Left lung (tissue), 4 donors: ENCODE measurements at regions not wholly inside any gene's neighbourhood (a gene's known extent, or its start where the extent isn't known, plus 50 kb on each side); places are given as distances from the start of the nearest gene placed in this dataset.

ENCODE experiments used
- ATAC-seq: fragments of 200-7000 bp; cut with Tn5 transposase; one replicate; pipeline ENCODE4 v1.9.1; 2020; ENCODE audit warnings: moderate library complexity
- DNase-seq, 4 donors: peaks; one replicate each; pipeline ENCODE4 v3.0.0-alpha.2; 2013 to 2020
- H3K27ac ChIP-seq, 2 donors: fragments of 200-600 bp; sonication (generic) in 1 of 2; one replicate each; pipeline versions ENCODE4 v1.5.0 to v1.8.0; 2020 to 2021
- H3K27me3 ChIP-seq, 2 donors: fragments of 200-600 bp; sonication (generic) in 1 of 2; one replicate each; pipeline versions ENCODE4 v1.5.0 to v1.8.0; 2020 to 2021
- H3K36me3 ChIP-seq, 2 donors: fragments of 200-600 bp; sonication (generic) in 1 of 2; one replicate each; pipeline versions ENCODE4 v1.5.0 to v1.8.0; 2020 to 2021
- H3K4me1 ChIP-seq, 2 donors: fragments of 200-600 bp; one replicate each; pipeline ENCODE4 v1.8.0; 2021
- H3K4me3 ChIP-seq, 2 donors: fragments of 200-600 bp; sonication (generic) in 1 of 2; one replicate each; pipeline versions ENCODE4 v1.5.0 to v1.8.0; 2020 to 2021; ENCODE audit warnings: mild to moderate bottlenecking in 1 of 2
- H3K9me3 ChIP-seq, 2 donors: fragments of 200-600 bp; sonication (generic) in 1 of 2; one replicate each; pipeline versions ENCODE4 v1.5.0 to v1.8.0; 2020 to 2021
- intact Hi-C, 2 donors: fragments of 100-400 bp; cut with DNase I; formaldehyde crosslinking; loops; one replicate each; pipeline versions ENCODE4 v1.11.2 to v1.14.2; 2022
- TF ChIP-seq, protein P1 (sequence below), 2 donors: fragments of 200-600 bp; sonication (generic) in 1 of 2; IDR thresholded peaks; one replicate each; pipeline versions ENCODE4 v1.5.0 to v1.8.0; 2021; ENCODE audit warnings: antibody characterized with exemption in 2 of 2
- donor health status: DM: no; HTN: yes; CAD: no.
- donor health status: DM: no; HTN: no; CAD: no.

DNA sequence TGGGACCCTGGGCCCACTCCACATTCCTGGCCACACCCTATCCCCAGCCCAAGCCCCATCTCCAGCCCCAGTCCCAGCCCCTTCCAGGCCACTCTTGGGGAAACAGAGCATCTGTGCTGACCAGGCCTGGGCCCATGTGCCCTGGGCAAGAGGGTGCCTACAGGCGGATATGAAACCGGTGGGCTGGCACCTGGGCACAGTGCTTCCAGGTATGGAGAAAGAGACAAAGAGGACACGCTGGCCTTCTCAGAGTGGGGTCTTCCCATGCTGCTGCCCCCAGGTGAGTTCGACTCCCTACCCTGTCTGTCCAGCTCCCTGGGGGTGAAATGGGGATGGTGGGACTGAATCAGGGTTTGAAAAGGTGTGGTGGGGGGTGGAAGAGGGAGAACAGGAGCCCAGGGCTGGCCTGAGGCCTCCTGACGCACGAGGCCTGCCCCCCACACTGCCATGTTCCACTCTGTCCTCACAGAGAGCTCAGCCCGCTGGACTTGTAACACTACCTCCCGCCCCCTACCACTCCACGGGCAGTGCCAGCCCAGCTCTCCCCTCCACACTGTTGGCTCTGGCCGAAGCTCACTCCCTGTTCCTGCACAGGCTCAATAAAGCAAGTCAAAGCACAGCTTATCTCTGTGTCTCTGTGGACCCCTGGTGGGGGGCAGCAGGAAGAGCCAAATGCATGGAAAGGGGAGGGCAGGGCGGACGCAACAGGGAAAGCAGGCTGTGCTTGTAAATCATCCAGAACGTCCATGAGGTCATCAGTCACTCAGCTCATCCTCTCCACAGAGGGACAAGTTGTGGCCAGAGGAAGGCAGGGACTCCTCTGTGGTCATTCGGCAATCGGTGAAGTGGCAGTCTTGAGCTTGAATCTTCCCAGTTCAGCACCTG lies 71.1 kb upstream of the TMEM97 start:
- H3K27ac ChIP-seq: no peak overlapping the region
- peaks cover 0 to 27% of the 10 kb centered on the region in 2 donors for H3K27me3 ChIP-seq
- ATAC-seq: no peak
- H3K4me1 ChIP-seq: peaks cover 0 to 7% of the 10 kb centered on the region in 2 donors
- intact Hi-C loops: no loop called here
- H3K9me3 ChIP-seq: no peaks in the 10 kb centered on the region
- no peak for DNase-seq
- TF ChIP-seq, protein P1, sequence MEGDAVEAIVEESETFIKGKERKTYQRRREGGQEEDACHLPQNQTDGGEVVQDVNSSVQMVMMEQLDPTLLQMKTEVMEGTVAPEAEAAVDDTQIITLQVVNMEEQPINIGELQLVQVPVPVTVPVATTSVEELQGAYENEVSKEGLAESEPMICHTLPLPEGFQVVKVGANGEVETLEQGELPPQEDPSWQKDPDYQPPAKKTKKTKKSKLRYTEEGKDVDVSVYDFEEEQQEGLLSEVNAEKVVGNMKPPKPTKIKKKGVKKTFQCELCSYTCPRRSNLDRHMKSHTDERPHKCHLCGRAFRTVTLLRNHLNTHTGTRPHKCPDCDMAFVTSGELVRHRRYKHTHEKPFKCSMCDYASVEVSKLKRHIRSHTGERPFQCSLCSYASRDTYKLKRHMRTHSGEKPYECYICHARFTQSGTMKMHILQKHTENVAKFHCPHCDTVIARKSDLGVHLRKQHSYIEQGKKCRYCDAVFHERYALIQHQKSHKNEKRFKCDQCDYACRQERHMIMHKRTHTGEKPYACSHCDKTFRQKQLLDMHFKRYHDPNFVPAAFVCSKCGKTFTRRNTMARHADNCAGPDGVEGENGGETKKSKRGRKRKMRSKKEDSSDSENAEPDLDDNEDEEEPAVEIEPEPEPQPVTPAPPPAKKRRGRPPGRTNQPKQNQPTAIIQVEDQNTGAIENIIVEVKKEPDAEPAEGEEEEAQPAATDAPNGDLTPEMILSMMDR (IDR thresholded peaks at IDR 0.05): no peak
- no peak overlapping the region for H3K4me3 ChIP-seq
- no peaks in the 10 kb centered on the region for H3K36me3 ChIP-seq

DNA sequence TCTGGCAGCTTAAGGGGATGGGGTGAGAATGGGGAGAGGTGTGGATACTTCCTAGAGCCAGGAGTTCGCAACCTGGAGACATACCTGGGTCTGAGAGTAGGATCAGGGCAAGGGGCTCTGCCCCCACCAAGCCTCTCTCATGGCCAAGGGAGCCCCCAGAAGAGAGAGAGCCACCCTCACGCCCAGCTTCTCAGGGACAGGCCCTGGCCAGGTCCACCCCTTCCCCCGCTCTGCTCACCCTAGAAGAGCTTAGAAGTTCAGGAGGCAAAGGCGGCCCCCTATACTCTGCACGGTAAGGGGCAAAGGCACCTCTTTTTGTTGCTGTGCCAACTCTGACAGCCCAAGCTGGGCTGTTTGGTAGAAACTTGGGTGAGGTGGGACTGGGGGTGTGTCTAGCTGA lies 69.3 kb upstream of the TMEM97 start:
- DNase-seq (no peak), ATAC-seq (no peak)
- no peak overlapping the region for H3K27ac ChIP-seq
- peaks cover 0 to 43% of the 10 kb centered on the region in 2 donors for H3K27me3 ChIP-seq
- TF ChIP-seq, protein P1 (IDR thresholded peaks at IDR 0.05): no peak
- H3K9me3 ChIP-seq: no peaks in the 10 kb centered on the region
- H3K36me3 ChIP-seq: no peaks in the 10 kb centered on the region
- intact Hi-C loops: loop anchor here in 1 of 2 donors (5.0 kb wide), 1 partner anchor 442 kb away; no protein-coding TSS in a partner anchor
- peaks cover 0 to 7% of the 10 kb centered on the region in 2 donors for H3K4me1 ChIP-seq
- H3K4me3 ChIP-seq: no peak overlapping the region

DNA sequence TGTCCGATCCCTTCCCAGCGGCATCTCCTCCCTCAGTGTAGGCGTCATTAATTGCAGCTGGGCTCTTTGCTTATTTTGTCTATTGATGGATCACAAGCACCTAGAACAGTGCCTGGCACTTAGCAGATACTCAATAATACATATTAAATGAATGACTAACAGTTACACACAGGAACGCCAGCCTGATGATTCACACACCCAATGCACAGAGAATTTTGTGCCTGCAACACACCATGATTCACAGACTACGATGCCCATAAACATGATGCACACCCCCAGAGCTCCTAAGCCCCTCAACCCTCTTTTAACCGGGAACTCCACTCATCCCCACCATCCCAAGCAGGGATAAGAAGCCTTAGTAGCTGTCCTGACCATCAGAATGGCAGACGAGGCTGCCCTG lies 66.6 kb upstream of the TMEM97 start:
- Histone ChIP-seq H3K9me3 (no peaks in the 10 kb centered on the region), H3K4me3 (no peak overlapping the region), H3K27ac (no peak overlapping the region), H3K27me3 (peaks cover 0 to 43% of the 10 kb centered on the region in 2 donors), H3K36me3 (no peaks in the 10 kb centered on the region), H3K4me1 (peaks cover 0 to 7% of the 10 kb centered on the region in 2 donors)
- TF ChIP-seq, protein P1 (IDR thresholded peaks at IDR 0.05): no peak
- ATAC-seq (no peak), DNase-seq (no peak)
- intact Hi-C loops: loop anchor here in 1 of 2 donors (5.0 kb wide), 1 partner anchor 445 kb away; no protein-coding TSS in a partner anchor

DNA sequence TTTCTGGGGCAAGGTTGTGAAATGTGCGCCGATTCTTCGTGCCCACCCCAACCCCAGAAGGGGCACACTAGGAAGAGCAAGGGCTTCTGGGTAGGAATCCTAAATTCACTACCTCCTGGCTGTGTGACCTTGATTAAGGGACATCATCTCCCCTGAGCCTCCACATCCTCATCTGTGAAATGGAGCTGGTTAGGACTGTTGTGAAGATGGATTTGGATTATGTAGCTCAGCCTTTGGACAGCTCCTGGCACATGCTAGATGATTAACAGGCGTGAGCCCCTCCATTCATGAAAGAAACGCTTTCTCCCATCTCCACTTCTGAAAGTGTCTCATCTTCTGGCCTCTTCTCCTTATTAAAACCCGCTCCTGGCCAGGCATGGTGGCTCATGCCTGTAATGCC lies 65.3 kb upstream of the TMEM97 start:
- Histone ChIP-seq H3K27me3 (peaks cover 0 to 43% of the 10 kb centered on the region in 2 donors), H3K4me3 (no peak overlapping the region), H3K27ac (no peak overlapping the region), H3K9me3 (no peaks in the 10 kb centered on the region), H3K4me1 (peaks cover 0 to 7% of the 10 kb centered on the region in 2 donors), H3K36me3 (no peaks in the 10 kb centered on the region)
- intact Hi-C loops: loop anchor here in 1 of 2 donors (5.0 kb wide), 1 partner anchor 446 kb away; no protein-coding TSS in a partner anchor
- no peak for DNase-seq
- ATAC-seq: no peak
- TF ChIP-seq, protein P1 (IDR thresholded peaks at IDR 0.05): no peak

DNA sequence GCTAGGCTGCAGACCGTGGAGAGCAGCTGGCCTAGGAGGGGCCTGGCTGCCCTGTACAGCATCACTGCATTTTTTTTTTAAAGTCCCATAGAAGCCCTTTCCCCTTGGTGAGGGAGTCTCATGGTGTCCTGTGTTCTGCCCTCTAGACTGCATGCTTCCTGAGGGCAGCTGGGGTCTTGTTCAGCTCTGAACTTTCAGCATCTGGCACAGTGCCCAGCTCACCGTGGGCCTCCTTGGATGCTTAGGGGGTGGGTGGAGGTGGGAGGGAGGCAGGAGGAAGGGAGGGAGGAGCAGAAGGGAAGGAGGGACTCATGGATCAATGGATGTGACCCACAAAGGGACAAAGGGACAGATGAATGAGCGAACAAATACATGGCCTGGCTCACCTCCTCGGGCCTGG lies 63.4 kb upstream of the TMEM97 start:
- DNase-seq (no peak), ATAC-seq (no peak)
- Histone ChIP-seq H3K36me3 (no peaks in the 10 kb centered on the region), H3K4me1 (peaks cover 0 to 7% of the 10 kb centered on the region in 2 donors), H3K27ac (no peak overlapping the region), H3K4me3 (no peak overlapping the region), H3K27me3 (peaks cover 0 to 37% of the 10 kb centered on the region in 2 donors), H3K9me3 (no peaks in the 10 kb centered on the region)
- intact Hi-C loops: no loop called here
- TF ChIP-seq, protein P1 (IDR thresholded peaks at IDR 0.05): no peak
